MM.1S (cell line): ENCODE measurements at regions not wholly inside any gene's neighbourhood (a gene's known extent, or its start where the extent isn't known, plus 50 kb on each side); places are given as distances from the start of the nearest gene placed in this dataset.

Source experiments
- CTCF ChIP-seq: fragments of 300-600 bp; sonication (generic); IDR thresholded peaks from 2 replicates; pipeline ENCODE4 v1.5.1; 2016; ENCODE audit warnings: antibody characterized with exemption, low read length, mixed read lengths
- EZH2 ChIP-seq: fragments of 300-600 bp; sonication (generic); optimal IDR thresholded peaks from 2 replicates; pipeline ENCODE3; 2017; ENCODE audit warnings: low read depth, mild to moderate bottlenecking, antibody characterized with exemption, low read length, mixed read lengths
- EZH2phosphoT487 ChIP-seq: fragments of 300-600 bp; sonication (generic); IDR thresholded peaks from 2 replicates; pipeline ENCODE4 v1.6.1; 2018; ENCODE audit warnings: antibody characterized with exemption, low read length

- TF ChIP-seq CTCF = no peak
- no peak for TF ChIP-seq EZH2
- TF ChIP-seq EZH2phosphoT487 = no peak
Measured at GRCh38 chr1:14135070-14135469, 435.1 kb downstream of the PRDM2 start.
